Umbilical cord (tissue), 1 donor: ENCODE measurements at regions not wholly inside any gene's neighbourhood (a gene's known extent, or its start where the extent isn't known, plus 50 kb on each side); places are given as distances from the start of the nearest gene placed in this dataset.
A peak's percentile ranks its signal among the peaks of the same experiment; 100 is the strongest.

ENCODE experiments used
- DNase-seq: peaks from one replicate; pipeline ENCODE4 v3.0.0-alpha.2; 2015; ENCODE audit warnings: low spot score

GRCh38 chr10:44244745-44245600, 139.9 kb downstream of the CXCL12 start:
- no peak for DNase-seq

GRCh38 chr10:44243851-44244510, 140.9 kb downstream of the CXCL12 start:
- DNase-seq: no peak

DNA sequence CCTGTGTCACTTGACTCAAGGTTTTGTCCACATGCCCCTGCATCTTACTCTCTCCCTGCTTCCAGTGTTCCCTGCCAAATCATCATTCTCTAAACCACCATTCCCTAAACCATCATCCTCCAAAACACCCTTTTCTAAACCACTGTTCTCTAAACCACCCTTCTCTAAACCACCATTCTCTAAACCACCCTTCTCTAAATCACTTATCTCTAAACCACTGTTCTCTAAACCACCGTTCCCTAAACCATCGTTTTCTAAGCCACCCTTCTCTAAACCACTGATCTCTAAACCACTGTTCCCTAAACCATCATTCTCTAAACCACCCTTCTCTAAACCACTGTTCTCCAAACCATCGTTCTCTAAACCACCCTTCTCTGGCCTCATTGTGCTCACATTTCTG, 142.1 kb downstream of the CXCL12 start:
- no peak for DNase-seq

GRCh38 chr10:44242091-44242490, 142.8 kb downstream of the CXCL12 start:
- no peak for DNase-seq

- no peak for DNase-seq
Measured at GRCh38 chr10:44240584-44241205, 144.2 kb downstream of the CXCL12 start.

DNA sequence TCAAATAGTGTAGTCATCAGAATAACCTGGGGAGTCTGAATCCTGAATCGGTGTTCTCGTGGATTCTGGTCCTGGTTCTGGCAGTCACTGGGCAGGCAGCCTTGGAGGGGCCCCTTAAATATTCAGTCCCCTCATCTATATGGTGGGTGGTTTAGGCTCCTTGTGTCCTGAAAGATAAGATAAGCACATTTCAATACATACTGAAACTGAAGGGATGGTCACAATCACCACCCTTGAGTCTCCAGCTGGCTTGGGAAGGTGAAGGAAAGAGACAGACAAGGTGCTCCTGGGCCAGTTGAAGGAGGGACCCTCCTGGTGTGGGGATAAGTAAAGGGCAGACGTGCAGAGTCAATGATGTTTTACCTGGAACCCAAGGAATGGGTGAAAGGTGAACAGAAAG, 146.7 kb downstream of the CXCL12 start:
- DNase-seq: no peak

GRCh38 chr10:44237364-44238049, 147.4 kb downstream of the CXCL12 start:
- DNase-seq: no peak

GRCh38 chr10:44235363-44235762, 149.5 kb downstream of the CXCL12 start:
- DNase-seq: no peak

GRCh38 chr10:44234483-44234875, 150.4 kb downstream of the CXCL12 start:
- DNase-seq: peak; percentile 69

DNA sequence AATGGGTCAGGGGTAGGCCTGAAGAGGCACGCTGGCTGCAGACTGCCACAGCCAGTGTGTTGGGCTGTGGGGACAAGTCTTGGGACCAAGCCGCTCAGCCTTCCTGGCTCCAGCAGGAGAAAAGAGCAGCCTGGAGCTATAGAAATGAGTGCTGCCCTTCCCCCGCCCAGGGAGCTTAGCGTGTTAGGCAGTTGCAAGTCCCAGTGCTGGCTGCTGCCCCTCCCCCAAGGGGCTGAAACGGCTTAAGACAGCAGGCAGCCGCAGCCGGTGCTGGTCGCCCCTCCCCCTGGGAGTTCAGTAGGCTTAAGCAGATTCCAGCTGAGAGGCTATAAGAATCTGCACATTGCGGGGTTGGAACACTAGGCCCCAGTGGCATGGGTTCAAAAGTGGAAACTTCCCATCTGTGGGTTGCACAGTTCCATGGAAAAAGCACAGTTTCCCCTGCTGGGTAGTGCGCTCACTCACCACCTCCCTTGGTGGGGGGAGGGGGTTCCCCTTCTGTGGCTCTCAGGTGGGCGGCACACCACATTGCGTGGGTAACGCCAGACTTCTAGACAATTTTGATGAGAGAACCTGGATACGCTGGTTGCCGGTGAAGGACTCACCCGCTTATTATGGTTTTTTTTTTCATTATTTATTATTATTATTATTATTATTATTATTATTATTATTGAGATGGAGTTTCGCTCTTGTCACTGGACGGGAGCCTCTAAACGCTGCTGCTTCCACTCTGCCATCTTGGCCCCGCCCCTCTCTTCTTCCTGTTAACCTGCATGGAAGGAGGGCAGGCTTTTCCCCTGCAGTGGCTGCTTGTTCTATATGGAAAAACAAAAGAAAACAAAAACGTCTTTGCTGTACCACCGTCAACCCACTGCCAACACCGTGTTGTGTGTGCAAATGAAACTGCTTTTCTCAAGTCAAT, 151.1 kb downstream of the CXCL12 start:
- DNase-seq: peak; percentile 94

DNA sequence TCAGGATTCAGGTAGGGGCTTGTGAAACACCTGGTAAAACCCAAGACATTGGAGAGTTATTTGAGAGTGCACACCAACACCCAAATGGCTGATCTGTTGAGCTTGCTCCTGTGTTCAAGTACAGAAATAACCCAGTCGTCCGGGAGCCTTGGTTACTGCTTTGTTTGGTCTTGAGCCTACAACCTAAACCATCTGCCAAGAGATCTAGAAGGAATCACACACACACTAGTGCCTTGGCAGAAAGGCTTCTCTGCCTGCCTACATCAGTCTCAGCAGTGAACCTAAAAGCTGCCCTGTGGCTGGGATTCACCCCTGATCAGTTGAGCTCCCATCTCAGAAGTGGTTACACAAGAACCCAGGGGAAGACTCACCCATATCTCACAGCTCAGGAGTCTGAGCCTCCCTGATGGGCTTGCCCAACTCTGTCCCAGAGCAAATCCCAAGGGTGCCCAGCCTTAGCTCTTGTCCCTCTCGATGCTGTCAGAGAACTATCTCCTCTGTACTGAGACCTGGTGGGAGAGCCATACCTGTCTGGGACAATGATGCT, 167.6 kb downstream of the CXCL12 start:
- DNase-seq: no peak

DNA sequence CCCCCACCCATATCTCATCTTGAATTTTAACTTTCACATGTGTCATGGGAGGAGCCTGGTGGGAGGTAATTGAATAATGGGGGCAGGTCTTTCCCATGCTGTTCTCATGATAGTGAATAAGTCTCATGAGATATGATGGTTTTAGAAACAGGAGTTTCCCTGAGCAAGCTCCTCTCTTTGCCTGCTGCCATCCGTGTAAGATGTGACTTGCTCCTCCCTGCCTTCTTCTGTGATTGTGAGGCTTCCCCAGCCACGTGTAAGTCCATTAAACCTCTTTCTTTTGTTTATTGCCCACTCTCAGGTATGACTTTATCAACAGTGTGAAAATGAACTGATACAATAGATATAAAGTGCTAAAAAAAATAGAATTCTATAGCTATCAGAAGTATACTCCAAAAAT, 168.8 kb downstream of the CXCL12 start:
- no peak for DNase-seq

GRCh38 chr10:44209811-44210210, 175.1 kb downstream of the CXCL12 start:
- no peak for DNase-seq

DNA sequence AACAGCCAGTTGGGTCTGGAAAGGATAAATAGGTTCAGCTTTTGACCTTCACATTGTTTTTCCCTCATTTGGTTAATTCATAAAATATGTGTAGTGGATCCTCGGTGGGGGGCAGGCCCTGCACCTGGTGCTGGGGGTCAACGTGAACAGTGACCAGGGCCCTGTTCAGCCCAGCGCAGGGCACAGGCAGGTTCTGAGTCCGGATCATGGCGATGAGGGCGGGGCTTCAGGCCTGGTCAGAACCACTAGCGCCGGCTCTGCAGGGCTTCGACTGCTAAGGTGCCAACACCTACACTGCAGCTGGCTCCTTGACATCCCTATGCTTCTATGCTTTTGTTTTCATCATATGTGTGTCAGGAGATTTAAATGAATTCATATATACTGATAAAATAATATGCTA, 177.7 kb downstream of the CXCL12 start:
- DNase-seq: no peak

- no peak for DNase-seq
Measured at GRCh38 chr10:44206127-44206818, 178.6 kb downstream of the CXCL12 start.

- no peak for DNase-seq
Measured at GRCh38 chr10:44205067-44205466, 179.8 kb downstream of the CXCL12 start.

DNA sequence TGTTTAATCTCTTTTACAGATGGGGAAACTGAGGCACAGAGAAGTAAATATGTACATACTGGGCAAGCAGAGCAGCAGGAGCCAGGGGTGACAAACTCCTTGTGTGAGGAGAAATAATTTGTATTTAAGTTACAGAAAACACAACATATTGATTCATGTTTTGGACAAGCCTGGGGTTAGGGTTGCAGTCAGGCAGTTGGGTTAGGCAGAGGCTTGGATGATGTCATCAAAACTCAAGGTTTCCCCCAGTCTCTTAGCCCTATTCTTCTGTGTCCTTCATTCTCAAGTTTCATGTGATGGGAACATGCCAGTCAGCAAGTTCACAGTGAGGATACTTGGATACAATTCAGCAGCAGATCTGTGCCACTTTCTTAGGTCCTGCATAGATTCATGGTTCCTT, 181.4 kb downstream of the CXCL12 start:
- no peak for DNase-seq

GRCh38 chr10:44202952-44203351, 181.9 kb downstream of the CXCL12 start:
- DNase-seq: no peak

GRCh38 chr10:44201656-44202055, 183.2 kb downstream of the CXCL12 start:
- DNase-seq: no peak

DNA sequence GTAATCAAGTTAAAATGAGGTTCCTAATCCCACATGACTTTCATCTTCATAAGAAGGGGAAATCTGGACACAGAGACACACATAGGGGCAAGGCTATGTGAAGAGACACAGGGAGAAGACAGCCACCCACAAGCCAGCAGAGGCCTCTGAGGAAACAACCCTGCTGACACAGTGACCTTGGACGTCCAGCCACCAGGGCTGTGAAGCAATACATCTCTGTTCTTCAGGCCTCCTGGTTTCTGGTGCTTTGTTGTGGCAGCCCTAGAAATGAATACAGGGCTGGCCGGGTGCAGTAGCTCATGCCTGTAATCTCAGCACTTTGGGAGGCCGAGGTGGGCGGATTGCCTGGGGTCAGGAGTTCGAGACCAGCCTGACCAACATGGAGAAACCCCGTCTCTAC, 183.9 kb downstream of the CXCL12 start:
- DNase-seq: no peak
